Esophagus (tissue), 2 donors: ENCODE measurements at regions not wholly inside any gene's neighbourhood (a gene's known extent, or its start where the extent isn't known, plus 50 kb on each side); places are given as distances from the start of the nearest gene placed in this dataset.
"Not testable (repeated sequence)": the region's sequence is repeated elsewhere in the genome, so short reads cannot be mapped to it uniquely, and the experiment has no call there.

Source experiments
- H3K27ac ChIP-seq, 2 donors: one replicate each; pipeline ENCODE4 v1.5.1; 2013; ENCODE audit warnings: low read depth in 2 of 2, mild to moderate bottlenecking in 2 of 2, inconsistent platforms in 1 of 2, low read length in 1 of 2, moderate library complexity in 1 of 2
- H3K27me3 ChIP-seq, 2 donors: one replicate each; pipeline ENCODE4 v1.6.1; 2013; ENCODE audit warnings: low read length in 2 of 2, control low read depth in 1 of 2, mild to moderate bottlenecking in 1 of 2; ENCODE audit not compliant: insufficient read depth in 2 of 2, control insufficient read depth in 1 of 2
- H3K36me3 ChIP-seq, 2 donors: one replicate each; pipeline ENCODE4 v1.6.1; 2013; ENCODE audit warnings: low read length in 1 of 2; ENCODE audit not compliant: control insufficient read depth in 2 of 2, insufficient read depth in 2 of 2
- H3K4me1 ChIP-seq, 2 donors: one replicate each; pipeline ENCODE4 v1.6.1; 2013; ENCODE audit warnings: low read length in 1 of 2; ENCODE audit not compliant: control insufficient read depth in 2 of 2, insufficient read depth in 2 of 2
- H3K4me3 ChIP-seq, 2 donors: one replicate each; pipeline ENCODE4 v1.5.1; 2013; ENCODE audit warnings: low read length in 2 of 2, mild to moderate bottlenecking in 2 of 2, low read depth in 1 of 2, moderate library complexity in 1 of 2
- H3K9me3 ChIP-seq, 2 donors: one replicate each; pipeline ENCODE4 v1.6.1; 2013; ENCODE audit warnings: mild to moderate bottlenecking in 2 of 2, low read depth in 1 of 2, low read length in 1 of 2, moderate library complexity in 1 of 2; ENCODE audit not compliant: control insufficient read depth in 2 of 2, insufficient read depth in 1 of 2
- WGBS, 2 donors: extraction: QIAGEN DNeasy Blood & Tissue Kit; methylation state at CpG; one replicate each; pipeline ENCODE4 v1.1.7; 2013; 5-methylcytosine and 5-hydroxymethylcytosine counted together
- donor health status: healthy with polysubstance abuse.
- donor health status: Bipolar disorder and iron deficiency.

- no peaks in the 10 kb centered on the region for H3K9me3 ChIP-seq
- H3K36me3 ChIP-seq: no peaks in the 10 kb centered on the region
- H3K27ac ChIP-seq: no peak overlapping the region
- 84% methylated on average over 10 of the region's 10 CpGs for WGBS, 2 donors
- H3K4me3 ChIP-seq: no peak overlapping the region
- H3K27me3 ChIP-seq: no peaks in the 10 kb centered on the region
- no peaks in the 10 kb centered on the region for H3K4me1 ChIP-seq
Observed at GRCh38 chr13:22880741-22881720, 299.7 kb upstream of the SGCG start.

- H3K9me3 ChIP-seq, H3K27ac ChIP-seq, H3K27me3 ChIP-seq, H3K4me1 ChIP-seq, H3K4me3 ChIP-seq, H3K36me3 ChIP-seq: not testable (repeated sequence)
- WGBS, 2 donors: 70 to 72% methylated on average over 9 of the region's 9 CpGs
Observed at GRCh38 chr13:22881721-22882608, 298.8 kb upstream of the SGCG start.

- no peaks in the 10 kb centered on the region for H3K9me3 ChIP-seq
Observed at GRCh38 chr13:22883262-22883840, 297.4 kb upstream of the SGCG start.

GRCh38 chr13:22883956-22884355 is 296.8 kb upstream of the SGCG start:
- Histone ChIP-seq H3K9me3 (no peaks in the 10 kb centered on the region), H3K4me3 (no peak overlapping the region), H3K36me3 (no peaks in the 10 kb centered on the region), H3K27ac (no peak overlapping the region), H3K4me1 (no peaks in the 10 kb centered on the region), H3K27me3 (no peaks in the 10 kb centered on the region)
- WGBS, 2 donors: 74 to 78% methylated on average over 17 of the region's 17 CpGs

More at GRCh38 chr13:22883262-22883840, 297.4 kb upstream of the SGCG start:
- 63 to 80% methylated on average over 7 of the region's 7 CpGs for WGBS, 2 donors
- Histone ChIP-seq H3K27ac (no peak overlapping the region), H3K27me3 (no peaks in the 10 kb centered on the region), H3K4me1 (no peaks in the 10 kb centered on the region), H3K36me3 (no peaks in the 10 kb centered on the region), H3K4me3 (no peak overlapping the region)

- H3K9me3 ChIP-seq, H3K4me3 ChIP-seq, H3K27ac ChIP-seq, H3K36me3 ChIP-seq, H3K4me1 ChIP-seq, H3K27me3 ChIP-seq: not testable (repeated sequence)
- WGBS, 2 donors: 89 to 91% methylated on average over 8 of the region's 8 CpGs
Observed at GRCh38 chr13:22886061-22886460, 294.7 kb upstream of the SGCG start.

GRCh38 chr13:22889376-22889775 is 291.4 kb upstream of the SGCG start:
- WGBS, 2 donors: 84 to 85% methylated on average over 5 of the region's 5 CpGs
- not testable (repeated sequence) for H3K4me3 ChIP-seq, H3K9me3 ChIP-seq, H3K4me1 ChIP-seq, H3K36me3 ChIP-seq, H3K27ac ChIP-seq, H3K27me3 ChIP-seq

GRCh38 chr13:22893204-22893603 is 287.6 kb upstream of the SGCG start:
- no peaks in the 10 kb centered on the region for H3K9me3 ChIP-seq
- no peak overlapping the region for H3K27ac ChIP-seq
- no peaks in the 10 kb centered on the region for H3K4me1 ChIP-seq
- no peak overlapping the region for H3K4me3 ChIP-seq
- H3K27me3 ChIP-seq: no peaks in the 10 kb centered on the region
- 38 to 46% methylated on average over 4 of the region's 4 CpGs for WGBS, 2 donors
- no peaks in the 10 kb centered on the region for H3K36me3 ChIP-seq

GRCh38 chr13:22893777-22894176 is 287.0 kb upstream of the SGCG start:
- 40 to 47% methylated on average over 2 of the region's 2 CpGs for WGBS, 2 donors
- Histone ChIP-seq H3K27me3 (no peaks in the 10 kb centered on the region), H3K9me3 (no peaks in the 10 kb centered on the region), H3K27ac (no peak overlapping the region), H3K4me1 (no peaks in the 10 kb centered on the region), H3K4me3 (no peak overlapping the region), H3K36me3 (no peaks in the 10 kb centered on the region)

GRCh38 chr13:22897571-22898314 is 283.0 kb upstream of the SGCG start:
- WGBS, 2 donors: 91% methylated on average over 39 of the region's 39 CpGs

More at GRCh38 chr13:22897571-22898314, 283.0 kb upstream of the SGCG start:
- no peaks in the 10 kb centered on the region for H3K9me3 ChIP-seq
- H3K36me3 ChIP-seq: no peaks in the 10 kb centered on the region
- H3K27me3 ChIP-seq: no peaks in the 10 kb centered on the region
- H3K4me1 ChIP-seq: no peaks in the 10 kb centered on the region
- no peak overlapping the region for H3K27ac ChIP-seq
- no peak overlapping the region for H3K4me3 ChIP-seq
